Keratinocyte (primary cell): ENCODE measurements at regions not wholly inside any gene's neighbourhood (a gene's known extent, or its start where the extent isn't known, plus 50 kb on each side); places are given as distances from the start of the nearest gene placed in this dataset.

Experiments
- DNase-seq: peaks from one replicate; pipeline ENCODE4 v3.0.0-alpha.2; 2011; ENCODE audit warnings: low read depth, missing footprints, low spot score
- FAIRE-seq: peaks from 2 replicates; lab custom pipeline; 2011; peaks lifted over from hg19 to GRCh38; lab: Jason Lieb, UNC
- H2AFZ ChIP-seq: 2 replicates; pipeline ENCODE4 v1.6.0; 2012; ENCODE audit warnings: low read length, control low read depth, inconsistent platforms; ENCODE audit not compliant: control insufficient read depth
- H3K27ac ChIP-seq: 2 replicates; pipeline ENCODE4 v1.5.1; 2011; ENCODE audit warnings: low read length; ENCODE audit not compliant: control insufficient read depth, insufficient read depth
- H3K27me3 ChIP-seq: 3 replicates; pipeline ENCODE4 v1.6.0; 2011; ENCODE audit warnings: low read length; ENCODE audit not compliant: control insufficient read depth, insufficient read depth; ENCODE audit errors: extremely low read depth
- H3K36me3 ChIP-seq, 2 experiments: 2 replicates in 1 of 2; 3 replicates in 1 of 2; pipeline ENCODE4 v1.5.1; 2011; ENCODE audit warnings: low read length in 2 of 2, mild to moderate bottlenecking in 1 of 2; ENCODE audit not compliant: control insufficient read depth in 2 of 2, insufficient read depth in 2 of 2; ENCODE audit errors: extremely low read depth in 1 of 2
- H3K4me1 ChIP-seq: 3 replicates; pipeline ENCODE4 v1.5.1; 2011; ENCODE audit warnings: low read length; ENCODE audit not compliant: control insufficient read depth, insufficient read depth; ENCODE audit errors: extremely low read depth
- H3K4me2 ChIP-seq: 3 replicates; pipeline ENCODE4 v1.6.0; 2011; ENCODE audit warnings: low read depth, low read length; ENCODE audit not compliant: control insufficient read depth, insufficient read depth; ENCODE audit errors: extremely low read depth
- H3K4me3 ChIP-seq, 3 experiments: fragments of 200-600 bp in 1 of 3; sonication (generic) in 1 of 3; 2 replicates in 2 of 3; 3 replicates in 1 of 3; pipeline ENCODE4 v1.5.1; 2011 to 2016; ENCODE audit warnings: low read length in 3 of 3, mild to moderate bottlenecking in 3 of 3, control low read depth in 2 of 3, inconsistent platforms in 1 of 3, low read depth in 1 of 3, mixed read lengths in 1 of 3, mixed run types in 1 of 3, moderate library complexity in 1 of 3; ENCODE audit not compliant: control insufficient read depth in 2 of 3, insufficient read depth in 2 of 3; ENCODE audit errors: extremely low read depth in 1 of 3
- H3K79me2 ChIP-seq: 2 replicates; pipeline ENCODE4 v1.6.0; 2012; ENCODE audit warnings: low read length; ENCODE audit not compliant: control insufficient read depth, insufficient read depth
- H3K9ac ChIP-seq: 3 replicates; pipeline ENCODE4 v1.6.0; 2011; ENCODE audit warnings: low read length; ENCODE audit not compliant: control insufficient read depth, insufficient read depth; ENCODE audit errors: extremely low read depth
- H3K9me1 ChIP-seq: 3 replicates; pipeline ENCODE4 v1.6.0; 2011; ENCODE audit warnings: low read length; ENCODE audit not compliant: control insufficient read depth, insufficient read depth; ENCODE audit errors: extremely low read depth
- H3K9me3 ChIP-seq: 2 replicates; pipeline ENCODE4 v1.5.1; 2012; ENCODE audit warnings: low read depth, low read length; ENCODE audit not compliant: control insufficient read depth
- H4K20me1 ChIP-seq: 3 replicates; pipeline ENCODE4 v1.6.0; 2011; ENCODE audit warnings: low read length; ENCODE audit not compliant: control insufficient read depth, insufficient read depth; ENCODE audit errors: extremely low read depth
- EZH2 ChIP-seq: IDR thresholded peaks from one replicate; pipeline ENCODE4 v1.6.1; 2012; ENCODE audit warnings: inconsistent platforms, mild to moderate bottlenecking, low read length, moderate library complexity
- dilution Hi-C: fragments of 300-500 bp; cut with MboI; formaldehyde crosslinking; loops from one replicate; pipeline ENCODE4 v1.7.0; 2020; ENCODE audit warnings: low sequenced_read_pairs; ENCODE audit not compliant: extremely low pct_ligation_motif_present
- TF ChIP-seq, protein P1 (sequence below), 3 experiments: IDR thresholded peaks in 1 of 3; conservative IDR thresholded peaks in 1 of 3; optimal IDR thresholded peaks in 1 of 3; 2 replicates in 2 of 3; 3 replicates in 1 of 3; pipeline versions ENCODE3 to v1.5.1; 2011; ENCODE audit warnings: low read length in 3 of 3, mild to moderate bottlenecking in 3 of 3, moderate library complexity in 2 of 3, control low read depth in 1 of 3, inconsistent platforms in 1 of 3; ENCODE audit not compliant: insufficient read depth in 2 of 3; ENCODE audit errors: extremely low read depth in 1 of 3

DNA sequence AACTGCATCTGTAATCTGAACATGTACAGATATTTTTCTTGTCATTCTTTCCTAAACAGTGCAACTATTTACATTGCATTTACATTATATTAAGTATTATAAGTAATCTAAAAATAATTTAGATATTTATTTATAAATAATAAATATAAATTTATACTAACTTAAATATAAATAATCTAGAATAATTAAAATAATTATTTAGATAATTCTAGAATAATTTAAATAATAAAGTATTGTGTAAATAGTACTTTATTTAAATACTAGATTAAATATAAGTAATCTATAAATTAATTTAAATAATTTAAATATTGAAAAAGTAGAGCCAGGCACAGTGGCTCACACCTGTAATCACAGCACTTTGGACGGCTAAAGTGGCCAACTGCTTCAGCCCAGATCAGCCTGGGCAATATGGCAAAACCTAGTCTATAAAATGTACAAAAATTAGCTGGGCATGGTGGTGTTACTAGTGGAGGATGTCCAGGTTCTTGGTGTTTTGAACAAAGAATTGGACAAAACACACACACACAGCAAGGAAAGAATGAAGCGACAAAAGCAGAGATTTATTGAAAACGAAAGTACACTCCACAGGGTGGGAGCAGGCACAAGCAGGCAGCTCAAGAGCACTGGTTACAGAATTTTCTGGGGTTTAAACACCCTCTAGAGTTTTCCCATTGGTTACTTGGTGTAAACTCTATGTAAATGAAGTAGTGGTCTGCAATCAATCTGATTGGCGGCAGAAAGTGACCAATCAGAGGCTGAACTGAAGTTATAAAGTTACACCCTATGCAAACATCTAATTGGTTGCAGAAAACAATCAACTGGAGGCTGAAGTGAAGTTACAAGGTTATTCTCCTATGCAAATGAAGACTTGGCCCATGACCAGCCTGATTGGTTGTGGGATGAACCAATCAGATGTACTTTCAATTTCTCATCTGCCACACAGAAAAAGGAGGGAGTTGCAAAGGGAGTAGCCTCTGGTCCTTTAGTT lies 100.2 kb upstream of the SP4 start:
- H3K4me3 ChIP-seq: no peak overlapping the region
- H3K36me3 ChIP-seq: no peaks in the 10 kb centered on the region
- no peak overlapping the region for H3K27ac ChIP-seq
- no peaks in the 10 kb centered on the region for H3K4me1 ChIP-seq
- H3K79me2 ChIP-seq: no peaks in the 10 kb centered on the region
- H2AFZ ChIP-seq: no peak overlapping the region
- no peak for TF ChIP-seq EZH2
- TF ChIP-seq, protein P1, sequence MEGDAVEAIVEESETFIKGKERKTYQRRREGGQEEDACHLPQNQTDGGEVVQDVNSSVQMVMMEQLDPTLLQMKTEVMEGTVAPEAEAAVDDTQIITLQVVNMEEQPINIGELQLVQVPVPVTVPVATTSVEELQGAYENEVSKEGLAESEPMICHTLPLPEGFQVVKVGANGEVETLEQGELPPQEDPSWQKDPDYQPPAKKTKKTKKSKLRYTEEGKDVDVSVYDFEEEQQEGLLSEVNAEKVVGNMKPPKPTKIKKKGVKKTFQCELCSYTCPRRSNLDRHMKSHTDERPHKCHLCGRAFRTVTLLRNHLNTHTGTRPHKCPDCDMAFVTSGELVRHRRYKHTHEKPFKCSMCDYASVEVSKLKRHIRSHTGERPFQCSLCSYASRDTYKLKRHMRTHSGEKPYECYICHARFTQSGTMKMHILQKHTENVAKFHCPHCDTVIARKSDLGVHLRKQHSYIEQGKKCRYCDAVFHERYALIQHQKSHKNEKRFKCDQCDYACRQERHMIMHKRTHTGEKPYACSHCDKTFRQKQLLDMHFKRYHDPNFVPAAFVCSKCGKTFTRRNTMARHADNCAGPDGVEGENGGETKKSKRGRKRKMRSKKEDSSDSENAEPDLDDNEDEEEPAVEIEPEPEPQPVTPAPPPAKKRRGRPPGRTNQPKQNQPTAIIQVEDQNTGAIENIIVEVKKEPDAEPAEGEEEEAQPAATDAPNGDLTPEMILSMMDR (optimal IDR thresholded peaks at IDR 0.05 in 1 of 3, IDR thresholded peaks at IDR 0.05 in 1 of 3, conservative IDR thresholded peaks at IDR 0.05 in 1 of 3; ENCODE audit: extremely low read depth in 1 of 3, insufficient read depth in 2 of 3, low read length in 3 of 3): no peak
- H3K27me3 ChIP-seq: no peaks in the 10 kb centered on the region
- dilution Hi-C loops: no loop called here
- H3K9me3 ChIP-seq: no peaks in the 10 kb centered on the region
- no peak for DNase-seq
- FAIRE-seq: no peak
- no peaks in the 10 kb centered on the region for H3K9me1 ChIP-seq
- H3K4me2 ChIP-seq: no peak overlapping the region
- no peaks in the 10 kb centered on the region for H4K20me1 ChIP-seq
- no peak overlapping the region for H3K9ac ChIP-seq

DNA sequence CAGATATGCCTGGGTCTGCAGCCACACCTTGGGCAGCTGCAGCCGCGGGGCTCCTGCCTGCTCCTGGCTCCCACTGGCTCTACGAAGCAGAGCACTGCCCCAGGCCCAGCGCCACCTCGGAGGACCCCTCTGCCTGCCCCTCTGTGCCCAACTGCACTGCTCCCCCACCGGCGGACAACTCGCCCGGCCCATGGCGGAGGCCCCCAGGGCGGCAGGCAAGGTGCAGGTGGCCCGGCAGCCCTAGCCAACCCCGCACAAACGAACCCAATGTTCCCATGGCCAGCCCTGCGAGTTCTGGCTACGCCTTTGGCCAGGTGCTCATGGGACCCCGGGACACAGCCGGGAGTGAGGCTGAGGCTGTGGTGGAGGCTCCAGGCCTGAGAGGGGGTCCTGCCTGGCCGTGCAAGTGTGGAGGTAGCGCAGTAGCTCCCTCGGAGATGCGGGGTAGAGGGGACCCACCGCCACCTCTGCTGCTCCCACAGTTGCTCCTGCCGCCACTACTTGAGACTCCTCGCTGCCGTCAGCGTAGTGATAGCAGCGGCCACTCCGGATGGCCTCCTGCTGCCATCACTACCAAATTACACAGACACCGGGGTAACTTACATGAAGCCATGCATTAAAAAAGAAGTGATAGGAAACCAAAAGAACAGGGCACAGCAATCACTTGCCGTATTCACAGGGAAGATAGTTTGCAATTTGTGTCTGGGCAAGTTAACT lies 97.3 kb upstream of the SP4 start:
- FAIRE-seq: no peak

More for the DNA sequence above, 97.3 kb upstream of the SP4 start:
- Histone ChIP-seq H2AFZ (no peak overlapping the region), H3K9me3 (no peaks in the 10 kb centered on the region), H3K79me2 (no peaks in the 10 kb centered on the region), H3K36me3 (no peaks in the 10 kb centered on the region), H3K9me1 (no peaks in the 10 kb centered on the region), H4K20me1 (no peaks in the 10 kb centered on the region), H3K4me2 (no peak overlapping the region), H3K9ac (no peak overlapping the region), H3K4me3 (no peak overlapping the region), H3K4me1 (no peaks in the 10 kb centered on the region), H3K27ac (no peak overlapping the region), H3K27me3 (no peaks in the 10 kb centered on the region)
- dilution Hi-C loops: no loop called here
- DNase-seq: no peak
- TF ChIP-seq EZH2: no peak
- TF ChIP-seq, protein P1 (optimal IDR thresholded peaks at IDR 0.05 in 1 of 3, IDR thresholded peaks at IDR 0.05 in 1 of 3, conservative IDR thresholded peaks at IDR 0.05 in 1 of 3; ENCODE audit: extremely low read depth in 1 of 3, insufficient read depth in 2 of 3, low read length in 3 of 3): no peak
